ENCODE measurements at regions not wholly inside any gene's neighbourhood (a gene's known extent, or its start where the extent isn't known, plus 50 kb on each side); places are given as distances from the start of the nearest gene placed in this dataset.

DNA sequence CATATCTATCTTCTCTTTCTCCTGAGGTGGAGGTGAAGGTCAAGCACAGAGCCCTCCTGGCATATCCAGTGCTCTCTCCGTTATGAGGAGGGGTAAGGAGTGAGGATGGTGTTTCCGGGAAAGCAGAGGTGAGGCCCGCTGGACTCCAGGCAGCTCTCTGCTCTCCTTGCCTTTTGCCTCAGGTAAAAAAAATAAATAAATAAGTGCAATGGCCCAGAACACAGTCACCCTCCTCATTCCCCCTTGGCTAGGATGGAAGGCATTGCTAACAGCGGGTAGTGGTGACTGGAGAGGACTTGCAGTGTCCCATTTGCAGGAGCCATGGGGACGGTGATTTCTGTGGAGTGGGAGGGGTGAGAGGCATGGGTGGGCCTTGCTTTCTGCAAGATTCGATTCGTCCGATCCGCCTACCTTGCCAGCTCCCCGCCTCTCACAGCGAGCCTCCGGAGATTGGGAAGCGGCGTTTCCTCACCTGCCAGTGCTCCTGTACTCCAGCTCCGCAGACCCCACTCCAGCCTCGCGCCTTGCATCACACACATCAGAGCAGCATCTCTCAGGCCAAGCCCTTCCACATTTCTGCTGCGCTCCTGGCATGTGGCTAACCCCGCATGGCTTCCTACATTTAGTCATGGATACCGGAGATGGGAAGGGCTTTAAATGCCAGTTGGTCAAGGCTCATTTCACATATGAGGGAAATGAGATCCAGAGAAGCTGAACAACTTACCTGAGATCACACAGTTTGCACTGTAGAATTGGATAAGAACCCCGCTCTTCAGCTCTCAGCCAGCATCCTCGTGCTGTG, 155.2 kb downstream of the VAPA start:
- H3K36me3 ChIP-seq, result no peaks in the 10 kb centered on the region
- H3K4me1 ChIP-seq, result peaks cover 0 to 3% of the 10 kb centered on the region in 2 donors
- no peak overlapping the region for H3K4me3 ChIP-seq
- TF ChIP-seq, protein P1, sequence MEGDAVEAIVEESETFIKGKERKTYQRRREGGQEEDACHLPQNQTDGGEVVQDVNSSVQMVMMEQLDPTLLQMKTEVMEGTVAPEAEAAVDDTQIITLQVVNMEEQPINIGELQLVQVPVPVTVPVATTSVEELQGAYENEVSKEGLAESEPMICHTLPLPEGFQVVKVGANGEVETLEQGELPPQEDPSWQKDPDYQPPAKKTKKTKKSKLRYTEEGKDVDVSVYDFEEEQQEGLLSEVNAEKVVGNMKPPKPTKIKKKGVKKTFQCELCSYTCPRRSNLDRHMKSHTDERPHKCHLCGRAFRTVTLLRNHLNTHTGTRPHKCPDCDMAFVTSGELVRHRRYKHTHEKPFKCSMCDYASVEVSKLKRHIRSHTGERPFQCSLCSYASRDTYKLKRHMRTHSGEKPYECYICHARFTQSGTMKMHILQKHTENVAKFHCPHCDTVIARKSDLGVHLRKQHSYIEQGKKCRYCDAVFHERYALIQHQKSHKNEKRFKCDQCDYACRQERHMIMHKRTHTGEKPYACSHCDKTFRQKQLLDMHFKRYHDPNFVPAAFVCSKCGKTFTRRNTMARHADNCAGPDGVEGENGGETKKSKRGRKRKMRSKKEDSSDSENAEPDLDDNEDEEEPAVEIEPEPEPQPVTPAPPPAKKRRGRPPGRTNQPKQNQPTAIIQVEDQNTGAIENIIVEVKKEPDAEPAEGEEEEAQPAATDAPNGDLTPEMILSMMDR (IDR thresholded peaks at IDR 0.05), result no peak
- no peak for DNase-seq (ENCODE audit: low spot score in 2 of 2)
- no peaks in the 10 kb centered on the region for H3K27me3 ChIP-seq
- no peaks in the 10 kb centered on the region for H3K9me3 ChIP-seq
- intact Hi-C loops (cut with DNase I), result no loop called here
- no peak overlapping the region for H3K27ac ChIP-seq

DNA sequence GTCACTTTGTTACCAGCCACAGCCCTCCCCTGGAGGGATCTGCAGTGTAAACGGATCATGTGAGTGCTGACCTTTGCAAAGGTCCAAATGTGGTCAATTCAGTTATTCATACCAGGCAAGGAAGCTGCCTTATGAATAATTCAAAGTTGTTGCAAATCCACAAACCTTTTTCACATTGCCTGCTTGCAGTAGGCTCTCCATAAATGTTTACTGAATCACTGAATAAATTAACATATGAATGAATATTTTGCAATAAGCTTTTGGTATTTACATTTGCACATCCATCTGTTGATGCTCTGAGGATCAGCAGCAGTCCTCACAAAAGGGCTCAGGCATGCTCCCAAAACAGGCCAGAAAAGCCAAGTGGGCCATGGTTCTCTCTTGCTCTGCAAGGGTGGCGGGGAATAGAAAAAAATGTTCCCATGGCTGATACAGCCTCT, 156.8 kb downstream of the VAPA start:
- TF ChIP-seq, protein P1 (IDR thresholded peaks at IDR 0.05), result no peak
- Histone ChIP-seq H3K4me3 (no peak overlapping the region), H3K27me3 (no peaks in the 10 kb centered on the region), H3K9me3 (no peaks in the 10 kb centered on the region), H3K36me3 (no peaks in the 10 kb centered on the region), H3K4me1 (peaks cover 0 to 3% of the 10 kb centered on the region in 2 donors), H3K27ac (no peak overlapping the region)
- DNase-seq (ENCODE audit: low spot score in 2 of 2), result no peak
- intact Hi-C loops (cut with DNase I), result no loop called here

DNA sequence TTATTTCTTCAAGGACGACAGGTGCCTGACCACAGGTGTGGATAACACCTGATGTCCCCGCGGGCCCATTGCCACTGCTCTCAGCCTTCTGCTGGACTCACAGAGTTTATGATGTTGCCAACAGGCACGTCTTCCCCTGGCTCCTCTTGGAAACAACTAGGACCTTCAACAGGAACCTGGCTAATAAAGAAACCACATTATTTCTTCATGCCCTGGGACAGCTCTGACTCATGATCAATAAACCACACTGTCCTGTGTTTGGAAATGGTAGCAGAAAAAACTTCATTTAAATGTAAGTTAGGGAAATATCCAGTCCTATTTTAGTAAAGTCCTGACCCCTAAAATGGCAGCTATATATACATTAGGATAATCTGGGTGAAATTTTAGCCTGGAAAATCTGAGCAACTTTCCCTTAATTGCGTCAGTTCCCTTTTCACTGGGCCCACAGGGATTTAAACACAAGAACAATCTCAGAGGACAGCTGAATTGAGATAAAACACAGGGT, 158.9 kb downstream of the VAPA start:
- H3K9me3 ChIP-seq, result no peaks in the 10 kb centered on the region
- H3K27me3 ChIP-seq, result no peaks in the 10 kb centered on the region
- no peak overlapping the region for H3K27ac ChIP-seq
- no peak for DNase-seq (ENCODE audit: low spot score in 2 of 2)
- TF ChIP-seq, protein P1 (IDR thresholded peaks at IDR 0.05), result no peak
- H3K4me3 ChIP-seq, result no peak overlapping the region
- intact Hi-C loops (cut with DNase I), result no loop called here
- no peaks in the 10 kb centered on the region for H3K36me3 ChIP-seq
- H3K4me1 ChIP-seq, result no peaks in the 10 kb centered on the region

DNA sequence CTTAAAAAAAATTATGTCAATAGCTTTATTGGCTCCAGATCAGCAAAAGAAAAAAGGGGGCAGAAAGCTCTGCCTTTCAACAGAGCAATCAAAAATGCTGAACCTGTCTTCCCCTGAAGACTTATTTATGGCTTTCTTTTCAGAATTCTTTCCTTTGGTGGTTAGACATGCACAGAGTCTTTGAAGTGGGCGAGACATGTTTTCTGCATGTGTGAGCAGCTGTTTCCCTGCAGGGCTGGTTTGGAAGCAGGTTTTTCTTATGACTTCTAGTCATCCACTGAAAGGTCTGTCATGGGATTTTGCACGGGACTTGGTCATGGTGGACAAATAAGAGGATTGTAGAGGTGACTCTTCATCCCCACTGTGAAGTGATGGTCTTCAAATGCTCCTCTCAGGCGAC, 160.3 kb downstream of the VAPA start:
- Histone ChIP-seq H3K9me3 (no peaks in the 10 kb centered on the region), H3K27me3 (no peaks in the 10 kb centered on the region), H3K4me1 (no peaks in the 10 kb centered on the region), H3K27ac (no peak overlapping the region), H3K4me3 (no peak overlapping the region), H3K36me3 (no peaks in the 10 kb centered on the region)
- intact Hi-C loops (cut with DNase I), result no loop called here
- TF ChIP-seq, protein P1 (IDR thresholded peaks at IDR 0.05), result no peak
- no peak for DNase-seq (ENCODE audit: low spot score in 2 of 2)

DNA sequence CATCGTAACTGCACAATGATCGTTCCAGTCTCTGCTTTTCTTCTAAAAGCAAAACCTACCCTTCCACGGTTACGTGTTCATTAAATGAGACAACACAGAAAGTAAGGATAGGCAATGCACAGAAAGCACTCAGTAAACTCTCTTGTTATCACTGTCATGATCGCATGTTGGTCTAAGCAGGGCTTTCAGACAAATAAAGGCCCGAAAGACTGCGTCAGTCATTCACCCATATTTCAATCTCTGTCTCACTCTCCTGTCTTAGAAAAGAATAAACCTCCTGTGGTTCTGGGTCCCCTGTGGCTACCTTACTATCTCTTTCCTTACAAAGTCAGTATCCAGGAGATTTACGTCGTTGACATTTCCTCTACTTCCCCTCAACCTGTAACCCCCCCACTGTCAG, 160.9 kb downstream of the VAPA start:
- no peak for DNase-seq (ENCODE audit: low spot score in 2 of 2)
- Histone ChIP-seq H3K27me3 (no peaks in the 10 kb centered on the region), H3K36me3 (no peaks in the 10 kb centered on the region), H3K4me1 (no peaks in the 10 kb centered on the region), H3K4me3 (no peak overlapping the region), H3K9me3 (no peaks in the 10 kb centered on the region), H3K27ac (no peak overlapping the region)
- intact Hi-C loops (cut with DNase I), result no loop called here
- TF ChIP-seq, protein P1 (IDR thresholded peaks at IDR 0.05), result no peak
